RPMI7951 (cell line): ENCODE measurements at regions not wholly inside any gene's neighbourhood (a gene's known extent, or its start where the extent isn't known, plus 50 kb on each side); places are given as distances from the start of the nearest gene placed in this dataset.
A peak's percentile ranks its signal among the peaks of the same experiment; 100 is the strongest.

Experiments used
- DNase-seq: peaks from one replicate; pipeline ENCODE4 v3.0.0-alpha.2; 2012; ENCODE audit warnings: low read depth

- DNase-seq = no peak
Observed at GRCh38 chr14:101118746-101119591, 215.4 kb upstream of the RTL1 start.

- no peak for DNase-seq
Observed at GRCh38 chr14:101119830-101120571, 216.5 kb upstream of the RTL1 start.

GRCh38 chr14:101120641-101121507 is 217.4 kb upstream of the RTL1 start:
- no peak for DNase-seq

- no peak for DNase-seq
Observed at GRCh38 chr14:101121508-101122139, 218.1 kb upstream of the RTL1 start.

- no peak for DNase-seq
Observed at GRCh38 chr14:101122237-101123141, 219.0 kb upstream of the RTL1 start.

GRCh38 chr14:101123618-101124510 is 220.3 kb upstream of the RTL1 start:
- DNase-seq = peak; percentile 7

GRCh38 chr14:101124815-101125214 is 221.3 kb upstream of the RTL1 start:
- DNase-seq = no peak

GRCh38 chr14:101125313-101125712 is 221.8 kb upstream of the RTL1 start:
- no peak for DNase-seq

- DNase-seq = no peak
Observed at GRCh38 chr14:101125719-101126651, 222.5 kb upstream of the RTL1 start.

GRCh38 chr14:101126731-101127130 is 223.2 kb upstream of the RTL1 start:
- no peak for DNase-seq

GRCh38 chr14:101127224-101127623 is 223.7 kb upstream of the RTL1 start:
- DNase-seq = no peak

- DNase-seq = no peak
Observed at GRCh38 chr14:101128478-101129321, 225.2 kb upstream of the RTL1 start.

- no peak for DNase-seq
Observed at GRCh38 chr14:101129521-101130167, 226.1 kb upstream of the RTL1 start.

- DNase-seq = no peak
Observed at GRCh38 chr14:101130861-101131260, 227.3 kb upstream of the RTL1 start.

GRCh38 chr14:101131451-101131916 is 228.0 kb upstream of the RTL1 start:
- no peak for DNase-seq

- DNase-seq = no peak
Observed at GRCh38 chr14:101132051-101132571, 228.6 kb upstream of the RTL1 start.

- no peak for DNase-seq
Observed at GRCh38 chr14:101132588-101132987, 229.1 kb upstream of the RTL1 start.
